ENCODE measurements at regions not wholly inside any gene's neighbourhood (a gene's known extent, or its start where the extent isn't known, plus 50 kb on each side); places are given as distances from the start of the nearest gene placed in this dataset.

- no peak overlapping the region for H3K27ac ChIP-seq (ENCODE audit: low read depth, low read length, poor library complexity, severe bottlenecking)
- H2AFZ ChIP-seq (ENCODE audit: low read length), result no peak overlapping the region
- H3F3A ChIP-seq (ENCODE audit: insufficient read depth, low read length), result no peaks in the 10 kb centered on the region
- no peaks in the 10 kb centered on the region for H3K36me3 ChIP-seq (ENCODE audit: insufficient read depth, low read length)
- H3K9ac ChIP-seq (ENCODE audit: low read length), result no peak overlapping the region
- H3K9me3 ChIP-seq (ENCODE audit: low read length), result no peaks in the 10 kb centered on the region
- H4K20me1 ChIP-seq (ENCODE audit: insufficient read depth, low read length), result no peaks in the 10 kb centered on the region
- H3K27me3 ChIP-seq (ENCODE audit: insufficient read depth, low read length), result no peaks in the 10 kb centered on the region
- TF ChIP-seq CTCF (IDR thresholded peaks at IDR 0.05; ENCODE audit: low read length), result no peak
- TF ChIP-seq EZH2 (IDR thresholded peaks at IDR 0.05; ENCODE audit: borderline replicate concordance, low read length), result no peak
- no peaks in the 10 kb centered on the region for H3K79me2 ChIP-seq (ENCODE audit: insufficient read depth, low read length)
- H3K4me3 ChIP-seq (ENCODE audit: low read depth, low read length, poor library complexity, severe bottlenecking), result no peak overlapping the region
- H3K4me2 ChIP-seq (ENCODE audit: low read length), result no peak overlapping the region
- H3K4me1 ChIP-seq (ENCODE audit: insufficient read depth, low read length, severe bottlenecking), result no peaks in the 10 kb centered on the region
- H3K9me2 ChIP-seq (ENCODE audit: low read depth, low read length), result no peaks in the 10 kb centered on the region
Measured at GRCh38 chr12:73235387-73235786, 963.2 kb downstream of the TRHDE start.

- TF ChIP-seq CTCF (IDR thresholded peaks at IDR 0.05; ENCODE audit: low read length), result no peak
- TF ChIP-seq EZH2 (IDR thresholded peaks at IDR 0.05; ENCODE audit: borderline replicate concordance, low read length), result no peak
- Histone ChIP-seq H2AFZ (ENCODE audit: low read length) (no peak overlapping the region), H3K9me3 (ENCODE audit: low read length) (no peaks in the 10 kb centered on the region), H3F3A (ENCODE audit: insufficient read depth, low read length) (no peaks in the 10 kb centered on the region), H3K79me2 (ENCODE audit: insufficient read depth, low read length) (no peaks in the 10 kb centered on the region), H3K4me3 (ENCODE audit: low read depth, low read length, poor library complexity, severe bottlenecking) (no peak overlapping the region), H3K9ac (ENCODE audit: low read length) (no peak overlapping the region), H3K27me3 (ENCODE audit: insufficient read depth, low read length) (no peaks in the 10 kb centered on the region), H3K4me2 (ENCODE audit: low read length) (no peak overlapping the region), H3K4me1 (ENCODE audit: insufficient read depth, low read length, severe bottlenecking) (no peaks in the 10 kb centered on the region), H4K20me1 (ENCODE audit: insufficient read depth, low read length) (no peaks in the 10 kb centered on the region), H3K36me3 (ENCODE audit: insufficient read depth, low read length) (no peaks in the 10 kb centered on the region), H3K27ac (ENCODE audit: low read depth, low read length, poor library complexity, severe bottlenecking) (no peak overlapping the region), H3K9me2 (ENCODE audit: low read depth, low read length) (no peaks in the 10 kb centered on the region)
Measured at GRCh38 chr12:73240110-73240509, 967.9 kb downstream of the TRHDE start.

- Histone ChIP-seq H3K4me3 (ENCODE audit: low read depth, low read length, poor library complexity, severe bottlenecking) (no peak overlapping the region), H2AFZ (ENCODE audit: low read length) (no peak overlapping the region), H3K9ac (ENCODE audit: low read length) (no peak overlapping the region), H3K9me2 (ENCODE audit: low read depth, low read length) (no peaks in the 10 kb centered on the region), H3K36me3 (ENCODE audit: insufficient read depth, low read length) (no peaks in the 10 kb centered on the region), H3F3A (ENCODE audit: insufficient read depth, low read length) (no peaks in the 10 kb centered on the region), H3K27ac (ENCODE audit: low read depth, low read length, poor library complexity, severe bottlenecking) (no peak overlapping the region), H3K79me2 (ENCODE audit: insufficient read depth, low read length) (no peaks in the 10 kb centered on the region), H4K20me1 (ENCODE audit: insufficient read depth, low read length) (no peaks in the 10 kb centered on the region), H3K9me3 (ENCODE audit: low read length) (no peaks in the 10 kb centered on the region), H3K4me2 (ENCODE audit: low read length) (no peak overlapping the region), H3K4me1 (ENCODE audit: insufficient read depth, low read length, severe bottlenecking) (no peaks in the 10 kb centered on the region), H3K27me3 (ENCODE audit: insufficient read depth, low read length) (no peaks in the 10 kb centered on the region)
- TF ChIP-seq EZH2 (IDR thresholded peaks at IDR 0.05; ENCODE audit: borderline replicate concordance, low read length) (no peak), CTCF (IDR thresholded peaks at IDR 0.05; ENCODE audit: low read length) (no peak)
Measured at GRCh38 chr12:73262788-73263381, 990.7 kb downstream of the TRHDE start.

Data from OCI-LY1 (cell line).